Liver (tissue), 3 donors: ENCODE measurements at regions not wholly inside any gene's neighbourhood (a gene's known extent, or its start where the extent isn't known, plus 50 kb on each side); places are given as distances from the start of the nearest gene placed in this dataset.
A peak's percentile ranks its signal among the peaks of the same experiment; 100 is the strongest.

Source experiments
- CTCF ChIP-seq: fragments of 150-350 bp; IDR thresholded peaks from 2 replicates; pipeline ENCODE4 v1.5.1; 2017; ENCODE audit warnings: improper control_type of control experiment, low read depth, low read length; ENCODE audit not compliant: missing input control
- EGR1 ChIP-seq, 2 donors: IDR thresholded peaks; 2 replicates each; pipeline ENCODE4 v1.6.1; 2016 to 2018; ENCODE audit warnings: antibody characterized with exemption in 2 of 2, low read depth in 2 of 2
- GABPA ChIP-seq, 2 donors: IDR thresholded peaks in 1 of 2; conservative IDR thresholded peaks in 1 of 2; 2 replicates each; pipeline ENCODE4 v1.6.1; 2016; ENCODE audit warnings: antibody characterized with exemption in 2 of 2, mild to moderate bottlenecking in 1 of 2, moderate library complexity in 1 of 2
- HNF4A ChIP-seq, 2 donors: conservative IDR thresholded peaks; 2 replicates each; pipeline ENCODE4 v1.6.1; 2016; ENCODE audit warnings: antibody characterized with exemption in 2 of 2, mild to moderate bottlenecking in 2 of 2
- HNF4G ChIP-seq: IDR thresholded peaks from 2 replicates; pipeline ENCODE4 v1.6.1; 2016; ENCODE audit warnings: antibody characterized with exemption
- JUND ChIP-seq, 2 donors: IDR thresholded peaks; 2 replicates each; pipeline ENCODE4 v1.6.1; 2016; ENCODE audit warnings: antibody characterized with exemption in 2 of 2
- MAX ChIP-seq: IDR thresholded peaks from 2 replicates; pipeline ENCODE4 v1.6.1; 2016; ENCODE audit warnings: antibody characterized with exemption
- YY1 ChIP-seq: IDR thresholded peaks from 2 replicates; pipeline ENCODE4 v1.6.1; 2016; ENCODE audit warnings: antibody characterized with exemption, mild to moderate bottlenecking
- donor health status: healthy.
- donor health status: healthy.

GRCh38 chr3:150278843-150279381 lies 129.2 kb upstream of the TSC22D2 start:
- TF ChIP-seq CTCF (no peak), GABPA (IDR thresholded peaks at IDR 0.05 in 1 of 2, conservative IDR thresholded peaks at IDR 0.05 in 1 of 2) (no peak), YY1 (peak; percentile 53), EGR1 (IDR thresholded peaks at IDR 0.05; ENCODE audit: low read depth in 2 of 2) (no peak), MAX (peak; percentile 5), JUND (IDR thresholded peaks at IDR 0.05) (peak; percentile 19 to 29), HNF4G (peak; percentile 59), HNF4A (conservative IDR thresholded peaks at IDR 0.05) (peak; percentile 82 to 88)
